NB4 (cell line): ENCODE measurements at regions not wholly inside any gene's neighbourhood (a gene's known extent, or its start where the extent isn't known, plus 50 kb on each side); places are given as distances from the start of the nearest gene placed in this dataset.

Experiments used
- CTCF ChIP-seq: IDR thresholded peaks from one replicate; pipeline ENCODE4 v1.5.1; 2012; ENCODE audit warnings: low read depth, low read length
- MYC ChIP-seq: IDR thresholded peaks from 2 replicates; pipeline ENCODE4 v1.6.1; 2011; ENCODE audit warnings: low read depth, low read length

GRCh38 chr4:14787221-14787620 is 215.1 kb upstream of the CPEB2 start:
- TF ChIP-seq CTCF = no peak
- no peak for TF ChIP-seq MYC
